ENCODE measurements at regions not wholly inside any gene's neighbourhood (a gene's known extent, or its start where the extent isn't known, plus 50 kb on each side); places are given as distances from the start of the nearest gene placed in this dataset.

- Histone ChIP-seq H3K4me3 (ENCODE audit: low read depth, low read length) (no peak overlapping the region), H3K27me3 (ENCODE audit: control insufficient read depth, insufficient read depth, low read length) (no peaks in the 10 kb centered on the region), H3K27ac (ENCODE audit: low read depth, low read length) (no peak overlapping the region), H3K9me3 (ENCODE audit: control insufficient read depth, insufficient read depth, low read length) (no peaks in the 10 kb centered on the region)
- POLR2A ChIA-PET: no interaction called here
- TF ChIP-seq CTCF (IDR thresholded peaks at IDR 0.05; ENCODE audit: low read depth, low read length): no peak
- DNase-seq (ENCODE audit: low read depth, low spot score): no peak
- CTCF ChIA-PET: no interaction called here
Measured at GRCh38 chr5:107325866-107326265, 344.9 kb downstream of the EFNA5 start.

GRCh38 chr5:107324809-107325208 lies 345.9 kb downstream of the EFNA5 start:
- no peak for DNase-seq (ENCODE audit: low read depth, low spot score)
- H3K27ac ChIP-seq (ENCODE audit: low read depth, low read length): no peak overlapping the region
- no peak overlapping the region for H3K4me3 ChIP-seq (ENCODE audit: low read depth, low read length)
- ChIA-PET POLR2A (no interaction called here), CTCF (interaction anchor here (0.6 to 1.2 kb wide), 2 partner anchors 247 to 452 kb away, joined by 3 to 5 read pairs; no protein-coding TSS in a partner anchor)
- TF ChIP-seq CTCF (IDR thresholded peaks at IDR 0.05; ENCODE audit: low read depth, low read length): no peak
- no peaks in the 10 kb centered on the region for H3K9me3 ChIP-seq (ENCODE audit: control insufficient read depth, insufficient read depth, low read length)
- H3K27me3 ChIP-seq (ENCODE audit: control insufficient read depth, insufficient read depth, low read length): no peaks in the 10 kb centered on the region

GRCh38 chr5:107324071-107324470 lies 346.7 kb downstream of the EFNA5 start:
- H3K4me3 ChIP-seq (ENCODE audit: low read depth, low read length): no peak overlapping the region
- no peak for DNase-seq (ENCODE audit: low read depth, low spot score)
- H3K27me3 ChIP-seq (ENCODE audit: control insufficient read depth, insufficient read depth, low read length): no peaks in the 10 kb centered on the region
- ChIA-PET CTCF (interaction anchor here (1.2 kb wide), 1 partner anchor 248 kb away, joined by 5 read pairs; no protein-coding TSS in a partner anchor), POLR2A (no interaction called here)
- TF ChIP-seq CTCF (IDR thresholded peaks at IDR 0.05; ENCODE audit: low read depth, low read length): no peak
- no peaks in the 10 kb centered on the region for H3K9me3 ChIP-seq (ENCODE audit: control insufficient read depth, insufficient read depth, low read length)
- H3K27ac ChIP-seq (ENCODE audit: low read depth, low read length): no peak overlapping the region

- no peaks in the 10 kb centered on the region for H3K27me3 ChIP-seq (ENCODE audit: control insufficient read depth, insufficient read depth, low read length)
- DNase-seq (ENCODE audit: low read depth, low spot score): no peak
- POLR2A ChIA-PET: no interaction called here
- H3K4me3 ChIP-seq (ENCODE audit: low read depth, low read length): no peak overlapping the region
- no peaks in the 10 kb centered on the region for H3K9me3 ChIP-seq (ENCODE audit: control insufficient read depth, insufficient read depth, low read length)
- CTCF ChIA-PET: no interaction called here
- no peak overlapping the region for H3K27ac ChIP-seq (ENCODE audit: low read depth, low read length)
- TF ChIP-seq CTCF (IDR thresholded peaks at IDR 0.05; ENCODE audit: low read depth, low read length): no peak
Measured at GRCh38 chr5:107323536-107323935, 347.2 kb downstream of the EFNA5 start.

GRCh38 chr5:107322936-107323335 lies 347.8 kb downstream of the EFNA5 start:
- no peaks in the 10 kb centered on the region for H3K9me3 ChIP-seq (ENCODE audit: control insufficient read depth, insufficient read depth, low read length)
- CTCF ChIA-PET: interaction anchor here (1.0 kb wide), 1 partner anchor 249 kb away, joined by 4 read pairs; no protein-coding TSS in a partner anchor
- POLR2A ChIA-PET: no interaction called here
- H3K27ac ChIP-seq (ENCODE audit: low read depth, low read length): no peak overlapping the region
- no peak overlapping the region for H3K4me3 ChIP-seq (ENCODE audit: low read depth, low read length)
- no peaks in the 10 kb centered on the region for H3K27me3 ChIP-seq (ENCODE audit: control insufficient read depth, insufficient read depth, low read length)
- no peak for TF ChIP-seq CTCF (IDR thresholded peaks at IDR 0.05; ENCODE audit: low read depth, low read length)
- DNase-seq (ENCODE audit: low read depth, low spot score): peak; percentile 16
